HG02678 (cell line): ENCODE measurements at regions not wholly inside any gene's neighbourhood (a gene's known extent, or its start where the extent isn't known, plus 50 kb on each side); places are given as distances from the start of the nearest gene placed in this dataset.
"Not testable (repeated sequence)": the region's sequence is repeated elsewhere in the genome, so short reads cannot be mapped to it uniquely, and the experiment has no call there.

Source experiments
- ATAC-seq: cut with Tn5 transposase; IDR thresholded peaks from one replicate; pipeline ENCODE4 v1.9.1; 2021; ENCODE audit warnings: mild to moderate bottlenecking, moderate library complexity; ENCODE audit not compliant: unreplicated experiment

DNA sequence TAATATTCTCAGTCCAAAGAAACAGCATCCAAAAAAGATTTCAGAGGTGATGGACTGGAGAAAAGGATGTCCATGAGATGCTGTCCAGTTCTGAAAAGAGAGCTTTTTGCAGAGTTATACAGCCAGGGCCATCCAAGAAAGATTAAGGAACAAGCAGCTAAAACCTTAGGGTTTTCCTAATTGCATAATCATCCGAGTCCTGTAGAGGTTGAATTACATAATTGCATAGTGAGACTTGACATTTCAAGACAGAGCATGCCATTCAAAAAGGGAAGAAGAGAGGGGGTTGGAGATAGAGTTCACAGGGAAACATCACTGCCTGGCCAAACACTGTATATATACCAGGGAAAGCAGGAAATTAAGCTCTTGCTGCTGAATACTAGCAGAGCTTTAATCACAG, 1729.2 kb upstream of the WWC1 start:
- ATAC-seq = no peak

DNA sequence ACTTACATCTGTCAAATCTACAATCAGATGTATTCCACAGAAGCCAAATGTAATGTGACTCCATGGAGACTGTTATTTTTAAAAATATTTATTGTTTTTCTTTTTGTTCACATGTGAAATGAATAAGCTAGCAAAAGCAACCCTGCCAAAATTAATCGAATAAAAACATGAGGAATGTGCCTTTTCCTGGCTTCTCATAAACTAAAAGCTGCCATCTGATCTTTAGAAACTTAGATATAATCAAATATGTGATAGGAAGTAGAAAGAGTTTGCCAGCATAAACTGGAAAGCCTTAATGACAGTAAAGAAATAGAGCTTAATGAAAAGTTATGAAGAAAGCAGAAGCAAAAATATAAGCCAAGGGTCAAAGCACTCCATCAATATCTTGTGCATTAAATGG, 1724.7 kb upstream of the WWC1 start:
- no peak for ATAC-seq

DNA sequence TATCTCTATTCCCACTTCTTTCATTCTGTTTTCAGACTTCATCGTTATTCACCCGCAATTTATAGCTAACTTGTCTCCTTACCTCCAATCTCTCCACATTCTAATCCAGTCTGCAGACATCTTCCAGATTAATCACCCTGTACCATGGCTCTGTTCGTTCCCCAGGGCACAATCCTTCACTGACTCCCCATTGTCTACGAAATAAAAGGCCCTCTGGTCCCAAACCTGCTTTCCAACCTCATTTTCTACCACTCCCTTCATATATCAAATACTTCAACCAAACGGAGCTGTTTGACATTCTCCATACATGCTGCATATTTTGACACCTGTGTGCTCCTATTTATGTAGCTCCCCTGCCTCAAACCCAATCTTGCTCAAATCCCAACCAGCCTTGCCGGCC, 1720.6 kb upstream of the WWC1 start:
- no peak for ATAC-seq

DNA sequence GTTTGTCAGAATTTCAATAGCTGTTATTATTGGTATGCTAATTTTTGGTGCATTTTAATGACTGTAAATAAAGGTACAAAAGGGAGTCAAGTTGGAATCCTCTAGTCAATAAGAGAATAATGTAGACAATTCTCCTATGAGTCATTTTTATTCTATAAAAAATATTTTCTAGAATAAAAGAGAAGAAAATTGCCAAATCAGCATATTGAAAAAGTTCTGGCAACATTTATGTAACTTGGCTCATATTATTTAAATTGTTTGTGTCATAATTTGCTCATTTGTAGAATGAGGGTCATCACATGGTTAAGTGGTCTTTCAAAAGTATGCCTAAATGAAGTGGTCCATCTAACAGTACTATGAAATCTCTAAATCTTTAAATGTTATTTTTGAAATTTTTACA, 1719.8 kb upstream of the WWC1 start:
- no peak for ATAC-seq

DNA sequence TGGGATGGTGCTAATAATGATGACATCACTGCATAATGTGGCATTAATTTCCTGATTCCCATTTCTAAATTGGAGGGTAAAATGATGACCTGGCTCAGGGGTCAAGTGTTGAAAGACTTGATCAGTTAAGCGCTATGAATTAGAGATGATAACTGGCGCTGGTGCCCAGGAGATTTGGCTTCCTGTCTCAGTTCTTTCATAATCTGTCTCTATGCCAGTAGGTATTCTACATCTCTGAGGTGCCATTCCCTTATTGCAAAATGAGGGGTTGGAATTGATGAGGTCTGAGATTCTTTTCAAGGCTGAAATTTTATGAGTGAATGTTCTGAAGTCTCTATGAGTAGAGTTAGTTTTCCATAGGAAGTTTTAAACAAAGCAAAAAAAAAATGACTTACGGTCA, 1715.1 kb upstream of the WWC1 start:
- ATAC-seq = no peak

DNA sequence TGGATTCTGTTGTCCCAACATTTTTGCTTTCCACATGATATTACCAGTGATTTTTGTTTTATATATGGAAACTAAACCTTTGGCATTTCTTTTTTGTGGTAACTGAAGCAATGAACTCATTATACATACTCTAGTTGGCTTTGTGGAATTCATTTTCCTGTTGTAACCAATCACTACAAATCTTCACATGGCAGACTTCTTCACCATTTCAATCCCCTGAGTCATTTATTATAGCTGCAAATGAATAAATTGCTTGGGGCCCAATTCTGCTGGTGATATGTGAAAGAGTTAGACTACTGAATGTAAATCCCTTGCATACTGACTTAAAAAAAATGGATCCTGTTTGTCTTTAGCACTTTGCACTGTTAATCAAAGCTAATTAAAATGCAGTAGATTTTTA, 1709.6 kb upstream of the WWC1 start:
- no peak for ATAC-seq

DNA sequence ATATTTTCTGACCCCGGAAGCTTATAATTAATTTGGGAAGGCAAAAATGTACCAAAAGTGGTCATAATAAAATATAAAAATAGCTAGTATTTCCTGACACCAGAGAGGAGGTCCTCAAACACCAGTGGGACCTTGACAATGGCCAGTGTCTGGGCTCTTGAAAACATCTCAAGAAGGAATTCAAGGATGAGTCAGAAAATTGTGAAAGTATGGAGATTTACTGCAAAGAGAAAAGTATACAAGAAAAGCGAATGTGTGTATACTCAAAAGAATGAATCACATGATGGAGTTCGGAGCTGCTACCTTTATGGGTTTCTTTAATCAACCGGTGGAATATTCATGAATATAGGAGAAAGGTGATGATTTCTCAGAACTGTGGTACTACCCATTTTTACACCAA, 1709.0 kb upstream of the WWC1 start:
- no peak for ATAC-seq

DNA sequence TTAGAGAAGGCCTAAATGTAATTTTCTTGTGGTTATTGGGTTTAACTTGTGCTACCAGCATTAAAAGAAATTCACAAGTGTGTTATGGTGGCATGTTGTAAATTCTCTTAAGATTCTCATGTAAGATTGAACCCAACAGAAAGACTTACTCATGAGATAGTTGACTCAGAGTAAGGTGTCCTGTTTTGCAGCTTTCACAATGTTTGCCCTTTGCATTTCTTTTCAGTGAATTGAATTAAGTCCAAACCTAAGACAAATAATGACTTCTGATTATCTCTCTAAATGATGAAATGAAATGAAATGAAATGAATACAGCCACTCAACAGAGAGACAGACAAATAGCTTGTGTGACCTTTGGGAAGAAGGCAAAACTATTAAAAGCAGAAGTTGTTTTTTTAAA, 1696.9 kb upstream of the WWC1 start:
- ATAC-seq = no peak

DNA sequence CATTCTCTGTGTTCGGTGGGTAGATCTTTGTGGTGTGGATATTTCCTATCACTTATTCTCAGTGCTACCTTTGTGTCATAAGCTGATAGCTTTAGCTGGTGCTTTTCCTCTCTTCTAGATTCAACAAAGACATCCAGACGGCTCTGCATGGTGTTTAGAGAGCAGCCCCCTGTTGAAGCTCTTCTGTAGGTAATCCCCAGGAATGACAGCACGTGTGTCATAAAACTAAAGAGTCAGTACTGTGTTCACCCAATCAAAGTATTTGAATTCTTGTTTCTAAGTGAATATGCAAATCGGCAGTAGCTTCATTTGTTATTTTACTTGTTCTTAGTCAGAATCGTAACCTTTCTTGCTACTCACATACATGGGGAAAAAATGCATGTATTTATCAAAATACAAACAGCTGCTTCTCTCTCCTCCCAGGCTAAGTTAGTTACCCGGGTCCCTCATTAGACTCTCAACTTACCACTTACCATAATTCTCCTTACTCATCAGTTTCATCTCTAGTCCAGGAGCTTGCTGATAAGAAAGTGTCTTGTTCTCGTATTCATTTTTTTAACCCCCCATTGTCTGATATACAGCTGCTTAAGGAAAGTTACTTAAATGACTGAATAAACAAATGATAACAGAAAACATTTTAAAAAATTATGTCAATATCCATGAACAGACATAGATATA, 1696.0 kb upstream of the WWC1 start:
- ATAC-seq = no peak

DNA sequence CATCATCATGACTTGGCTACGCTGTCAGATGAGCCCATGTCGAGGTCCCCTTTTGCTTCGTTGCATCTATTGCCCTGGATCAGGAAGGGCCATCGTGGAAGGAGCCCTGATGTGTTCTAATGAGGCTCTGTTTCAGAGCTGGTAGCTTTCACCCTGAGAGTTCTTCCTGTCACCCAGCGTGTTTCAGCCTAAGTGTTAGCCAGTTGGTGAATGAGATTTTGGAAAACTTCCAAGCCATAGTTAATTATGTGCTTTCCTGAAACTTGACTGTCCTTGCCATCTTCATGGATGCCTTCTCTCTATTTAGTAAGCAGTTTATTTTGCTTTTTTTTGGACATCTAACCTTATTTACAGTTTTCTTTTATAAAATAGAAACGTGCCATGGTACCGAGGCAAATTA, 1695.4 kb upstream of the WWC1 start:
- no peak for ATAC-seq

DNA sequence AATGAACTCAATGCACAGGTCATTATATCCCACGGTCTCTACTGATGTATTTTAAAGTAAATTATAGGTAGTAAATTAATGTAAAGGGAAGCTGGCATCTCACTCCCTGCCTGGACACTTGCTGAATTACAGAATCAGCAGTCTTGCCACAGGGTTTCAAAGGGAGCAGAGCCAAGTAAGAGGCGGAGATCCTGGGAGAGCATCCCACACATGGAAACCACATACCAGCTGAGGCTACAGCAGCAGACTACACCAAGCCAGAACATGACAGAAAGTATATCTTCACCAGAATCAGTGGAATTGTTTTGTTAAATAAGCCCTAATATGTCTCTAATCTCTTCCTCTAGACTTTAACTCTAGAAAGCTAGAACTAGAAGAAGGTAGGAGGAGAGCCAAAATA, 1689.2 kb upstream of the WWC1 start:
- no peak for ATAC-seq

DNA sequence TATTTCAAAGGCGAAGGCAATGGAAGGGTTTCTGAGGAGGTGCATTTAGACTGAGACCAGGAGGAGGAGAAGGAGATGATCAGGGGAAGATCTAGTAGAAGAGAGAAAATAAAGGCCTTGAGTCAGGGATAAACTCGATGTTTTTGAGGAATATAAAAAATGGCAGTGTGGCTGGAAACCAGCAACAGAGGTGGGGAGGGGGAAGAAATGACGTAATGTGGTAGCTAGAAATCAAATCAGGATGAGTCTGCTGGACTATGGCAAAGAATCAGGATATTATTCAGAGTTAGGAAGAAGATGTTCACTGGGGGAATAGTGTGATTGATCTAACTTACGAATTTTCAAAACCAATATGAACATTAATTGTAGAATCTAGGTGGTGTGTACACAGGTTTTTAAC, 1673.9 kb upstream of the WWC1 start:
- ATAC-seq = no peak

DNA sequence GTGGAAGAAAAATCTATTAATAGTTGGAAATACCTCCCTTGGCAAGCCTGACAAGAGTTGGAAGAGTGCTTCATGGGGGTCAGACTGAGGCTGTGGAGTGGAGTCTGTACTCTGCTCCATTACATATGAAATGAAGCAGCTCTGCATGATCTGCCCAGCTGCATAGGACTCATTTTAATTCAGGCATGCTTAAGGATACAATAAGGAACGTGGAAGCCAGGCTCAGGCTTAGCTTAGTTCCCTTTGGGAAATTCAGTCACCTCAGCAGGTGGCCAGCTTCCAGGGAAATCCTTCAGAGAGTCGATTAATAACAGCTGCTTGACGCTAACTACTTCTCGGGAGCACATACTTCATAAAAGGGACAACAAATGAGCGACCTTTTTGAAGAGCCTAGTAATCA, 1672.9 kb upstream of the WWC1 start:
- ATAC-seq = no peak

DNA sequence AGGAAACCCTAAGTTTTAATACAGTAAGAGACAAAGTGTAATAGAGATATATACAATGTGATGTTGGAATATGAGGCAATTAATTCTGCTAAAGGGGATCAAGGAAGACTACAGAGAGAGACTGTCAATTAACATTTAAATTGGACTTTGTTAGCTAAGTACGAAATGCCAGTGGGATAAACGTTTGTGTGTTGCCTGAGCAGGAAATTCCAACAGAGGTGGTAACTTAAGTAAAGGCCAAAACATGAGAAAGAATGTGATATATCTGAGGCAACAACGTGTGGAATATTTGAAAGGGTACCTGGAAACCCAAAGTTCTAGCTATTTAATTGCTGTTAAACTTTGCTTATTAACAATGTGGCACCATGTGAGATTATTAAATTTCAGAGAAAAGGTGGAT, 1666.9 kb upstream of the WWC1 start:
- ATAC-seq = no peak

DNA sequence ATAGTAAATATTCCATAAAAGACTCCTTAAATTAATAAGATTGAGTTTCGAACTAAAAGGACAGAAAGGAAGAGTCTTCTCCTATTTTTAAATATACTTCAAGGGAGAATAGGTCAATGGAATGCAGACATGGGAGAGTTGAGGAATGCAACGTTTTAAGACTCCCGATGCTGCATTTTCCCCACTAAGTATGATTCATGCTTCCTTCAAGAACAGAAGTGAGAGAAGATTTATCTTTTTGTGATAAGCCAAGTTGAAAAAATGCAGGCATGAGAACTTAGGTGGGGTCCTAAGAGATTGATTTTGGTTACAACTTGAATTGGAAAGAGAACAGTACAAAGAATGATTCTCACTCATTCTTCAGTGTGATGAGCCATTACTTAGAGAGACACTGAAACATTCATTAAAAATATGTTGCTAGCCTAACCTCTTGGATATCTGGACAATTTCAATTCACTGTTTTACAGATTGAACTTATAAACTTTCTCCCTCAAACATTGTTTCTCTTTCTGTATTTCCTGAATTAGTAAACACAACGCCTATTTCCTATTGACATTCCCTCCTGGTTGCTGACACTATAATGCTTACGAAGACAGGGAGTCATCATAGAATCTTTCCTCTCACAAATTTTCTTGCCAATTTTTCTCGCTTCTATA, 1666.1 kb upstream of the WWC1 start:
- no peak for ATAC-seq

DNA sequence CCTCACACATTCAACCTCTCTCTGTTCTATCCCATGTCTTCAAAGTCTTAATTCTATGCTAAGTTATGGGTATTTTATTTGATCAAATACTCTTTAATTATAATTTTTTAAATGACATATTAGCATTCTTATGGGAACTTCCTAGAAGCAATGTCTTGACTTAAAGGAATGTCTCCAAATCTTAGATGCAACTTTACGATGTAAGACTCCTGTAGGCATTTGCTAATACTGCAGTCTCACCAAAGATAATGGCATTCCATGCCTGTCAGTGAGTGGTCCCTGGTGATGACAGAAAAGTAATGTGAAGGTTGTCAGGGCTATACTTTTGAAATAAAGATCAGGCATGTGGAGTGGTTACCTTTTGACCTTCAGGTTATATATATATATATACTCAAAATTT, 1654.2 kb upstream of the WWC1 start:
- no peak for ATAC-seq

DNA sequence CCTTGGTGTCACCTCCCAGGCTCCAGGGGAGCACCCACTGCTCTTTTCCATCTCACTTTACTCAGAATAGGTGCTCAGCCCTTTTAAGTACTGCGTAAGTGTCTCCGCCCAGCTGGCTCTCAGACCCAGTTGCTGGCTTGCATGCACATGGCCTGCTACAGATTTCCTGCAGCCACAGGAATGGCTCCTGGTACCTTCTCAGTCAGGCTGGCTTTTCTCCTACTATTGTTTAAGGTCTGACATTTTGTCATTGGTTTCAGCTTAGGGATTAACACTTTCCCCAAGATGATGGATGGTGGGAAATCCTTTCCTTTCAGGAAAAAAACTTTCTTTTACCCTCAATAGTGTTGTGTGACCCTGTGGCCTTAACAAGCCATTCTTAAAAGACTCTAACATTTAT, 1652.3 kb upstream of the WWC1 start:
- no peak for ATAC-seq

DNA sequence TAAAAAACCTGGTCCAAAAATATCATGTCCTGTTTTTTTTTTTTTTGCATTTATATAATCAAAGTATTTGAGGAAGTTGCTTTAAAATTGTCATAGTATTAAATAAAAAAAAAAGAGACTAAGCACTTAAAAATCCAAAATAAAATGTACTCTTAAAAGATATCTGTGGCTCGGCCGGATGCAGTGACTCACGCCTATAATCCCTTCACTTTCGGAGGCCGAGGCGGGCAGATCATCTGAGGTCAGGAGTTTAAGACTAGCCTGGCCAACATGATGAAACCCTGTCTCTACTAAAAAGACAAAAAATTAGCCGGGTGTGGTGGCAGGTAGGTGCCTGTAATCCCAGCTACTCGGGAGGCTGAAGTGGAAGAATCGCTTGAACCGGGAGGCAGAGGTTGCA, 1651.3 kb upstream of the WWC1 start:
- not testable (repeated sequence) for ATAC-seq

DNA sequence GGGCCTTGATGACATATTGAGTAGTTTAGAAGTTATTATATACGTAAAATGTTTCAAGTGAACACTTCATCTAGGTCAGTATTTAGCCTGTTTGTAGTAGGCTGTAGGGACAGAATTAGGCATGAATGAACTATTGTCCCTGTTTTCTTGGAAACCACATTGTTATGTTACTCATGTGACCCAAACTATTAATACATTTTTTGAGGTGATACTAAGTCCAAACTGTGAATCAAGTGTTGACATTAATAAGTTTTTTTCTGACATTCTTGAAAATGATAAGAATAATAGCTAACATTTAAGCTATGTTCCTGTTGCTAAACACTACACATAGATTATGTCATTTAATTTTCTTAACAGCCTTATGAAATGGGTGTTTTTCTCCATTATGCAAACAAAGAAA, 1642.7 kb upstream of the WWC1 start:
- no peak for ATAC-seq

DNA sequence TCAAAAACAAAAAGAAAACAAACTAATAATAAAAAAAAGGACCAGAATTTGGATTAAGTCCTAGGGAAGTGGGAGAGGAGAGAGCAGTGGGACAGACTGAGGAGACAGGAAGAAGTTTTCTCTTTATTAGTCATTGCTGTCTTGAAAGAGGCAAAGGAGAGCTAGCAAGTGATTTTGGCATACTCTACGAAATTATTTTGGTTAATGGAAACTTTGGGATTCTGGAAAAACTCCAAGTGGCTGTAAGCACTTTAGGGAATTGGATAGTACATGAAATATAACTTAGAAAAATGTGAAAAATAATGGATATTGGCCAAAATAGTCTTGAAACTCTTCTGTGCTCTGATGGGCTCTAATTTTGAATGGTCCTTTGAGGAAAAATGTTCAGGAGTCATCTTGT, 1641.8 kb upstream of the WWC1 start:
- ATAC-seq = no peak

DNA sequence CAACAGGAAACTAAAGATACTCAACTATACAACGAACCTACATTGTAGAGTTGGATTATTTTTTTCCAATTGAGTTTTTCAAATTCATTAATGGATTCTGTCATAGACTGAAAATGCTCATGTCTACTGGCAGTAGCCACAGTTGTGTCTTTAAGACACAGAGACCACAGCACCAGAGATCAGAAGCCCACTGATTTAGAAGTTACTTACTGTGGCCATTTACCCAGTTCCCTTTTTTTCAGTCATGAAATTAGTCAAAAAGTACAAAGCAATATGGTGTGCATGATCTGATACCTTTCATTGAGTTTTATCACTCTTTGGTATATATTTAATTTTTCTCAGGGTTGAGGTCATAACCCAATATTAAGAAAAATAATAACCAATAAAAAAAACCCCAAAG, 1640.2 kb upstream of the WWC1 start:
- no peak for ATAC-seq

DNA sequence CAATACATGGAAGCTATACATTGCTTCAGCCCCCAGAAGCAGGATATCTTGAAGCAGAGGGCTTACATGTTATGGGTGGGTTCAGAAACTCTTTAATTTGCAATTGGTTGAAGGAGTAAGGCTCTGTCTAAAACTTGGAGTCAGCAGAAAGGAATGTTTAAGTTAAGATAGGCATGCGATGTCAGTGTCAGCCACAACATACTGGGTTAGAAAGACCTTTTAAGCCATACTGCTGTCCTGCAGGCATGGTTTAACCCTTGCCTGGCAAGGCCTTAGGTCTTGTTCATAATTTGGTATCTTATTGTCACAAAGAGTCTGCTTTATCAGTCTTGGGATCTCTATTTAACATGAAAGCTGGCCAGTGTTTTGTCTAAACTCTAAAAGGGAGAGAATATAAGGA, 1619.6 kb upstream of the WWC1 start:
- ATAC-seq = no peak

DNA sequence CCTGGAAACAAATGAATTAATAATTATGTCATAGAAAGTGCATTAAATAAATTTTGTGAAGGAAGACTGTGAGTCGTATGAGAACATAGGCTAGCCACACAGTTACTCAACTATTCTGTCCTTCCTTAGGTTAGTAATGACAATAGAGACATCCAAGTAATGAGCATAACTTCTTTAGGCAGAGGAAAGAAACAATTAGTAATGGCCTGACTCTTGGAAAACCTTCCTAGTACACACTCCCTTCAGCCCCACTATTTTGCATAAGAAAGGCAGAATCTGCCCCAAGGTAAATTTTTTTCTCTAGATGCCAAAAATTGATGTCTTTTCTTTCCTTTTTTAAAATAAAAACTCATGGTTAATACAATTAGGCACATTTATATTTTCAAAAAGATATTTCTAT, 1619.0 kb upstream of the WWC1 start:
- no peak for ATAC-seq
